ENCODE measurements at regions not wholly inside any gene's neighbourhood (a gene's known extent, or its start where the extent isn't known, plus 50 kb on each side); places are given as distances from the start of the nearest gene placed in this dataset.
"Not testable (repeated sequence)": the region's sequence is repeated elsewhere in the genome, so short reads cannot be mapped to it uniquely, and the experiment has no call there.

- TF ChIP-seq, protein P1, sequence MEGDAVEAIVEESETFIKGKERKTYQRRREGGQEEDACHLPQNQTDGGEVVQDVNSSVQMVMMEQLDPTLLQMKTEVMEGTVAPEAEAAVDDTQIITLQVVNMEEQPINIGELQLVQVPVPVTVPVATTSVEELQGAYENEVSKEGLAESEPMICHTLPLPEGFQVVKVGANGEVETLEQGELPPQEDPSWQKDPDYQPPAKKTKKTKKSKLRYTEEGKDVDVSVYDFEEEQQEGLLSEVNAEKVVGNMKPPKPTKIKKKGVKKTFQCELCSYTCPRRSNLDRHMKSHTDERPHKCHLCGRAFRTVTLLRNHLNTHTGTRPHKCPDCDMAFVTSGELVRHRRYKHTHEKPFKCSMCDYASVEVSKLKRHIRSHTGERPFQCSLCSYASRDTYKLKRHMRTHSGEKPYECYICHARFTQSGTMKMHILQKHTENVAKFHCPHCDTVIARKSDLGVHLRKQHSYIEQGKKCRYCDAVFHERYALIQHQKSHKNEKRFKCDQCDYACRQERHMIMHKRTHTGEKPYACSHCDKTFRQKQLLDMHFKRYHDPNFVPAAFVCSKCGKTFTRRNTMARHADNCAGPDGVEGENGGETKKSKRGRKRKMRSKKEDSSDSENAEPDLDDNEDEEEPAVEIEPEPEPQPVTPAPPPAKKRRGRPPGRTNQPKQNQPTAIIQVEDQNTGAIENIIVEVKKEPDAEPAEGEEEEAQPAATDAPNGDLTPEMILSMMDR (IDR thresholded peaks at IDR 0.05): not testable (repeated sequence)
- TF ChIP-seq EP300 (IDR thresholded peaks at IDR 0.05); POLR2A (IDR thresholded peaks at IDR 0.05; ENCODE audit: low read depth); POLR2AphosphoS5 (IDR thresholded peaks at IDR 0.05): not testable (repeated sequence)
Observed at GRCh38 chr21:13893025-13893424, 283.4 kb downstream of the POTED start.

Data from esophagus muscularis mucosa (tissue), 4 donors.